ENCODE measurements at regions not wholly inside any gene's neighbourhood (a gene's known extent, or its start where the extent isn't known, plus 50 kb on each side); places are given as distances from the start of the nearest gene placed in this dataset.

- POLR2A ChIA-PET (ENCODE audit: low non-redundant PET), result no interaction called here
- CTCF ChIA-PET, result no interaction called here
- no peak for DNase-seq (ENCODE audit: low spot score)
- H3K27ac ChIP-seq, result no peak overlapping the region
- TF ChIP-seq CTCF (conservative IDR thresholded peaks at IDR 0.05; ENCODE audit: low read depth), result no peak
These were observed 83.2 kb upstream of the FAT1 start for GRCh38 chr4:186806679-186807421.

- no peak for DNase-seq (ENCODE audit: low spot score)
- H3K27ac ChIP-seq, result no peak overlapping the region
- CTCF ChIA-PET, result no interaction called here
- POLR2A ChIA-PET (ENCODE audit: low non-redundant PET), result no interaction called here
- TF ChIP-seq CTCF (conservative IDR thresholded peaks at IDR 0.05; ENCODE audit: low read depth), result no peak
These were observed 84.4 kb upstream of the FAT1 start for GRCh38 chr4:186807808-186808629.

DNA sequence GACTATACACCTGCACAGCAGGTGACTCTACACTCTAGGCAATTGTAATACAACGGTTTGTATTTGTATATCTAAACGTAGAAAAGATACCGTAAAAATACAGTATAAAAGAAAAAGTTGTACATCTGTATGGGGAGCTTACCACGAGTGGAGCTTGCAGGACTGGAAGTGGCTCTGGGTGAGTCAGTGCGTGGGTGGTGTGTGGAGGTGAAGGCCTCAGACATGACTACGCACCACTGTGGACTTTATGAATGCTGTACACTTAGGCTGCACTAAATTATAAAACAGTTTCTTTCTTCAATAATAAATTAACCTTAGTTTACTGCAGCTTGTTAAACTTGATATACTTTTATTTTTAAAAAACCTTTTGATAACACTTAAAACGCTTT, 85.0 kb upstream of the FAT1 start:
- H3K27ac ChIP-seq, result no peak overlapping the region
- TF ChIP-seq CTCF (conservative IDR thresholded peaks at IDR 0.05; ENCODE audit: low read depth), result no peak
- ChIA-PET POLR2A (ENCODE audit: low non-redundant PET) (interaction anchor here (0.6 kb wide), 1 partner anchor 232 kb away, joined by 3 read pairs; no protein-coding TSS in a partner anchor), CTCF (no interaction called here)
- DNase-seq (ENCODE audit: low spot score), result peak; percentile 27

DNA sequence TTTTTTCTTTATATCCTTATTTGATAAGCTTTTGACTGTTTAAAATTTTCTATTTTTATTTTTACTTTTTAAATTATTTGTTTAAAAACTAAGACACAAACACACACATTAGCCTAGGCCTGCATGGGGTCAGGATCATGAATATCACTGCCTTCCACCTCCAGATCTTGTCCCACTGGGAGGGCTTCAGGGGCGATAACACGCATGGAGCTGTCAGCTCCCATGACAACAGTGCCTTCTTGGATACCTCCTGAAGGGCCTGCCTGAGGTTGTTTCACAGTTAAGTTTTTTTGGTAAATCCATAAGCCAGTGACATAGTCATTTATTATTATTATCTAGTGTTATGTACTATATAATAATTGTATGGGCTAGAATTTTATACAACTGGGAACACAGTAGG, 85.4 kb upstream of the FAT1 start:
- TF ChIP-seq CTCF (conservative IDR thresholded peaks at IDR 0.05; ENCODE audit: low read depth), result no peak
- DNase-seq (ENCODE audit: low spot score), result no peak
- ChIA-PET POLR2A (ENCODE audit: low non-redundant PET) (interaction anchor here (0.6 kb wide), 1 partner anchor 232 kb away, joined by 3 read pairs; no protein-coding TSS in a partner anchor), CTCF (no interaction called here)
- no peak overlapping the region for H3K27ac ChIP-seq

- H3K27ac ChIP-seq, result no peak overlapping the region
- ChIA-PET POLR2A (ENCODE audit: low non-redundant PET) (no interaction called here), CTCF (no interaction called here)
- DNase-seq (ENCODE audit: low spot score), result no peak
- TF ChIP-seq CTCF (conservative IDR thresholded peaks at IDR 0.05; ENCODE audit: low read depth), result no peak
These were observed 87.0 kb upstream of the FAT1 start for GRCh38 chr4:186810613-186811150.

DNA sequence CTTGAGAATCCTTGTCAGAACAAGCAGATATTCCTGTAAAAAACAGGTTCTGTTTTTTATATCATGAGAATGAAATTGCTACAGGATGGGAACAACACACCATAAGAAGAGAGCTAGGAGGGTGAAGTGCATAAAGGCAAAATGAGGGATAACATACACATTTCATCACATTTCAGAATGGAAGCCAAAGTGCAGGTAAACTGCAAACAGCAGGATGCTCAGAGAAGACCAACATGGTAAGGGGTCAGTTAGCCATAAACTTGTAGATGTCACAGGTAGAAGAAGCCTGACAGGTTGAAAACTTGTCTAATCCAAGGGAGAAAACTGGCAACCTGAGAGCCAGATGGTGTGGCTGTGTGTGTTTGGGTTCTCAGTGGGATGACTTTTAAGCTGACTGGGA, 88.9 kb upstream of the FAT1 start:
- ChIA-PET POLR2A (ENCODE audit: low non-redundant PET) (no interaction called here), CTCF (no interaction called here)
- H3K27ac ChIP-seq, result no peak overlapping the region
- no peak for DNase-seq (ENCODE audit: low spot score)
- TF ChIP-seq CTCF (conservative IDR thresholded peaks at IDR 0.05; ENCODE audit: low read depth), result no peak

All from RWPE1 (cell line).